Activated T-helper 1 cell treated with Interleukin-2 at 50 U/mL for 16 hours (primary cell): ENCODE measurements at regions not wholly inside any gene's neighbourhood (a gene's known extent, or its start where the extent isn't known, plus 50 kb on each side); places are given as distances from the start of the nearest gene placed in this dataset.

Experiments
- DNase-seq: peaks from one replicate; pipeline ENCODE4 v3.0.0-alpha.2; 2020; ENCODE audit warnings: low read depth

DNA sequence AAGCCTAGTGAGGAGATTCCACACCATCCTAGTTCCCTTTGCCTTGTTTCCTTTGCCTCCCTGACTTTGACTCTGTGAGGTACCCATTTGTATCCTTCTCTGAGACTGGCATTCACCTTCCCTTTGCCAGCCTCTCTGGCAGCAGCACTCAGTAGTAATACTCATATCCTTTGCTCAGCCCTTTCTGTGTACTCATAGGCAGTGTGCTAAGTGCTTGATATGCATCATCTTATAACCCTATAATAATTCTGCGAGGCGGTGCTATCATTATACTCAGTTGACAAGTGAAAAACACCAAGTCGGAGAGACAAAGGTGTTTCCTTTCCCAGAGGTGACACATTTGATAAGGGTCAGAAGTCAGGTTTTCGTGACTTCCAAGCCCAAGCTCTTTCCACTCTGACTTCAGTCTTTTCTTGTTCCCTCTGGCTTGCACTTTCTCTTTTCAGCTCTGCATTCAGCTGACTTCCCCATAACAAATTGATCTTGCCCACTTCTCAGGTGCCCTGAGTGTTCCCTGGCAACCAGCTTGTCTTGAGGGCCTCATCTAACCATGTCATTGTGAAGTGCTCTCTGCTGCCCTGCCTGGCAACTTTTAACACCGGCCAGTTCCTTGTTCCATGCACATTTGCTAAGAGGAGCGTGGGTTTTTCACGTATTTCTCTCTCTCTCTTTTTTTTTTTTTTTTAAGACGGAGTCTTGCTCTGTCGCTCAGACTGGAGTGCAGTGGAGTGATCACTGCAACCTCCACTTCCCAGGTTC lies 94.5 kb upstream of the UPP2 start:
- DNase-seq: no peak

DNA sequence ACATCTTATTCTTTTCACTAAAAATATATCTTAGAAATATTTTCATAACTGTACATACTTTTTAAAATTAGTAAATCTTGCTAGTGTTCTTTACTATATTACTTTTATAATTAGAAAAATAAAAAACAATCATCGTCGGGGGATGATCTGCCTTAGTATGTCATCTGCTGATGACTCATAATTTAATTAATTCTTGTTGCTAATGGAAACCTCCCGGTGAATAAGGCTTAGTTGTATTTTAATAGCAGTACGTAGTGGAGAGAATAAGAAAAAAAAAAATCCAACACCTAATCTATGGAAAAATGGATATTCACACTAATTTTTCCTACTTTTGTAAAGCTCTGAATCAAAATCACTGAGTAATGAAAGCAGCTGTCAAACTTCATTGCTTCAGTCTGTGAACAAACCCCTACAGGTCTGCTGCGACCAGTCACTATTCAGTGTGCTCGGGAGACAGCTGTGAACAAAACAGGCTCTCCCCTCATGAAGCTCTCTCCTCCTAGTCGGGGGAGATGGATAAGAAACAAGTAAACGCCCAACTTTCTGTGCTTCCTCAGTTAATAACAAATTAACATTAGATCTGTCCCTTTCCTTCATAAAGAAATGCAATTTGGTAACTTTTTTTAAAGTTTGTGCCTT lies 97.4 kb upstream of the UPP2 start:
- no peak for DNase-seq

DNA sequence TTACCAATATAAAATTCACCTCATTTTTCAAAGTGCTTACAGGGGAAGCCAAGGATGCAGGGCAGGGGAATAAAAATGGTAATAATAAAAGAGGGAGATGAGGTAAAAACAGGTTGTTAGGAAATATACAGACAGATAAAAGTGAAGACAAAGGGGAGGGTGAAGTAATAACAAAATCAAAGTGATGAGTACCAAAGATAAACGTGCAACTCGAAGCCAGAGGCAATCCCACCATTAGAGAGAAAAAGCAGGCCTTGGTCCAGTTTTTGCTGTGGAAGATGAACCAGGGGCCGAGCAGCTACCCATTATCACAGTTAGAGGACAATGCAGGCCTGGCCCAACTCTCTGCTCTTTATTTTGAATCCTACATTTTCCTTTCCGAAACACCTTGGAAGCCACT lies 99.6 kb upstream of the UPP2 start:
- no peak for DNase-seq

DNA sequence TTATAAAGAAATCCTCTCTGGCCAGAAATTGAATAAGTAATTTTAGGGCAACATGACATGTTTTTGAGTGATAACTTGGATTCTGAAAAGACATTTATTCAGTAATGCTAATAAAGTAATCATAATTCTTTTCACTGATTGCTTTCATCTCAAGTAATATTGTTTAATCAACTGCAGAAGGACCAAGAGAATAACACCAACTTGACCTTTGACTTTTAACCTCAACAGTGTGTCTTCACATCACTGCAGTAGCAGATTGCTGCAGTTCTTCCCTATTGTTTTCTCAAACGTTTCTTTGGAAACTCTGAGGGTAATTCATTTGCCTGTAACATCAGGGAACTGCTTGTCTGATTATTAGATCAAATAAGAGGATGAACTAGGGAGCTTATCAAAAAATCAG lies 104.9 kb upstream of the UPP2 start:
- DNase-seq: no peak

DNA sequence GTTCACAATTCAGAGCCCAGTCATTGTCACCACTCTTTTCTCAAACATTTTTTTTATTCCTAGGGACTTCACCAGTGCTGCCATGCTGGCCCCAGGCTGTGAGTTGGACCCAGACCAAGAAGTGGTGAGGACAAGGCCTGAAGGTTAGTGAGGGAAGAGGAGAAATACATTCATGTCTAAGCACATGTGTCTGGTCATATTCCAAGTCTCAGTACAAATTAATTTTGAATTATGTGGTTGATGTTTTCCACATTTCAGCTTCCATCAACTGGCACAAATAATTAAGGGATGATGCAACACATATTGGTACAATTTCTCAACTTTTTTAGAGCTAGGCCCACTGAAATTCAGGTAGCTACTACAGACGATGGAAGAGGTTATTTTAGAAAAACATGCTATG lies 106.6 kb upstream of the UPP2 start:
- no peak for DNase-seq

DNA sequence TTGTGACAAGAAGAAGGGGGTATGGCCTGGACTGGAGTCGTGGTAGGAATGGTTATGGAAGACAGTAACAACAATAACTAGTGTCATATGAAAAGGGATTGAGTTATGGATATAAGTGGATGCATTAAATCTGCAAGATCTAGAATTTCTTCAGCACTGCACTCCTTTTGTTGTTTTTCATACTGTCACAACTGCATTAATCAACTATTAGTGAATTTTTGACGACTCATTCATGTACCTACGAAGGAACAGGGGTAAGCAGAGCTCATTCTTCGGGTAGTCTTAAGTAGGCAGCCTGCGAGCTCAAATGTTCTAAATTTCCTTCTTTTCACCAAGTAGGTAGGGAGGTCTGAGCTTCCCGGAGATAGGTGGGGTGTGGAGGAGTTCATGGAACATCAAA lies 109.7 kb upstream of the UPP2 start:
- no peak for DNase-seq

DNA sequence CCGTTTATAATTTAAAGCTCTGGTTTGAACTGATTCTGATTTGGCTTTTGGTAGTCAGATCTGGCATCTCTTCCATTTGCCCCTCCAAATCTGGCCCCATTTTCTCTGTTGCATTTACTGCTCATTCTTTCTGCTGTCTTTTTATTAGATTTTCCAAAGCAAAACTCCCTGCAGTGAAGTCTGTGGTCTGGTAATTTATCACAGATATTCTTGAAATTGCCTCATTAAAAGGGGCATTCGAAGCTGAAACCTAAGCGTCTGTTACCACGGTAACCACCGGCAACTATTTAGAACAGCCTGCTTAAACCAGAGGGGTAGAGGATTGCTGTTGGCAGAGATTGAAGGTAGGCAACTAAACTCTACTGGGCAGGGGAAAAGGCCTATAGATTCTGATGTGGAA lies 111.5 kb upstream of the UPP2 start:
- no peak for DNase-seq

DNA sequence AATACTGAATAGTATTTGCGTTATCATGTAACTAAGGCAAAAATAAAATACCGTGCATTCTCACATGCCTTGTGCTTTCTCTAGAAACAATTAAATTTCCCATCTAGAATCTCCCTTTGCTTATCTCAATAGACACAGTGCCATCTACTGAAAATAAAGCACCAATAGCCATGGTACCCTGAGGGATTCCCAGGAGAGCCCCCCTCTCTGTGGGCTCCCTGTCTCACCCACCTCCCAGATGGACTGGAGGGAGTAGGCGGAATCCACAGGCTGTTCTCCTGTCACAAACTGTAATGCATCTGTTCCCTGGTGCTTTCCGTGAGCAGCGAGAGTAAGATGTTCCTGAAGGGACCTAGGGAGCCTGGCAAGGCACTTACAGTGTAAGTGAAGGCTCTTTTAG lies 112.4 kb upstream of the UPP2 start:
- no peak for DNase-seq

DNA sequence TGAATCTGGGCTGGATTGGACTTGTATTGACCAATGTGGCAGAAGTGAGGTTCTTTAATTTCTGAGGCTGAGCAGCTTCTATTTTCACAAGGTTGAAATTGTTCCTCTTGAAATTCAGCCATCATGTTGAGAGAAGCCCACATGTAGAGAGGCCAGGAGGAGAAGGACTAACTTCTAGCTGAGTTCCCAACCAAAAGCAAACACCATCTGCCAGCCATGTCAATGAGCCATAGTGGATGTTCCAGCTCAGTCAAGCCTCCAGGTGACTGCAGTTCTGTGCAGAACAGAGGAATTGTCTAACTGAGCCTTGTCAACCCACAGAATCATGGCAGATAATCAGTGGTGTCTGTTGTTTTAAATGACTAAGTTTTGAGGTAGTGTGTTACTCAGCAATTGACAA lies 110.6 kb upstream of the ACVR1 start:
- no peak for DNase-seq

DNA sequence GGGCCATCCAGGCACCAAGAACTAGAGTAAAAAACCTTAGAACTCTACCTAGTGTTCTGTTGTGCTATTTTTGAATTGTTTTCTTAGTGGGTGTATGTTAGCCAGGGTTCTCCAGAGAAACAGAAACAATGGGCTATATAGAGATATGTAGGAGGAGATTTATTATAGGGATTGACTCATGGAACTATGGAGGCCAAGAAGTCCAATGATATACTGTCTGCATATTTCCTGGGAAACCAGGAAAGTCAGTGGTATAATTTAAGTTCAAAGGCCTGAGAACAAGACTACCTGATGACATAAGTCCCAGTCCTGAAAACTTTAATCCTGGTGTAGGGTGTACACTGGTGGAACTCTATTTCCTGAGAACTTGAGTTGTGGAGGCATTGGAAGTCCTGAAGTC lies 108.7 kb upstream of the ACVR1 start:
- DNase-seq: no peak

DNA sequence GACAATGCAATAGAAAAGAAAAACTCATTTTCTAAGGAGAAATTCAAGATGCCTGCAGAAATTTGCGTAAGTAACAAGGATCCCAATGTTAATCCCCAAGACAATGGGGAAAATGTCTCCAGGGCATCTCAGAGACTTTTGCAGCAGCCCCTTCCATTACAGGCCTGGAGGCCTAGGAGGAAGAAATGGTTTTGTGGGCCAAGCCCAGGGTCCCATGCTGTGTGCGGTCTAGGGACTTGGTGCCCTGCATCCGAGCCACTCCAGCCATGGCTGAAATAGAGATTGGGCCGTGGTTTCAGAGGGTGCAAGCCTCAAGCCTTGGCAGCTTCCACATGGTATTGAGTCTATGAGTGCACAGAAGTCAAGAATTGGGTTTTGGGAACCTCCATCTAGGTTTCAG lies 103.9 kb upstream of the ACVR1 start:
- DNase-seq: no peak

DNA sequence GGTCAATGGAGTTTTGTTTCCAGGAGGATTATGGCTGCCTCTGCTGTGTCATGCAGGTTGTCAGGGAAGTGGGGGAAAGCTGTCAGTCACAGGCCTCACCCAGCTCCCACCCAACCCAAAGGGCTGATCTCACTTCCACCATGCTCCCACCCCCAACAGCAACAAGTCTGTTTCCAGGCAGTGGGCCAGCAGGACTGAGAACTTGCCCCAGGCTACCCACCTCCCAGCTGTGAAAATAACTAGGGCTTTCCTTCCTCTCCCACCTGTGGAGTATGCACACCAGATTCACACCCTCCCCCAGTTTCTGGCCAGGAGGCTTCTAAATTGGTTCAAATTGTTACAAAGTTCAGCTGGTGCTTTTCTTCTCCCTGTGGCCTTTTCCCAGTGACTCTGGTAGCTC lies 95.6 kb upstream of the ACVR1 start:
- no peak for DNase-seq

DNA sequence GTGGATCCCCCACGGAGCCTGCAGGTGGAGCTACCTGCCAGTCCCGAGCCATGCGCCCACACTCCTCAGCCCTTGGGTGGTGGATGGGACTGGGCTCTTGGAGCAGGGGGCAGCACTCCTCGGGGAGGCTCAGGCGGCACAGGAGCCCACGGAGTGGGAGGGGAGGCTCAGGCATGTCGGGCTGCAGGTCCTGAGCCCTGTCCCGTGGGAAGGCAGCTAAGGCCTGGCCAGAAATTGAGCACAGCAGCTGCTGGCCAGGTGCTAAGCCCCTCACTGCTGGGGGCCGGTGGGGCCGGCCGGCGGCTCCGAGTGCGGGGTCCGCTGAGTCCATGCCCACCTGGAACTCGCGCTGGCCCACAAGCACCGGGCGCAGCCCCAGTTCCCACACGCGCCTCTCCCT lies 91.7 kb upstream of the ACVR1 start:
- no peak for DNase-seq

DNA sequence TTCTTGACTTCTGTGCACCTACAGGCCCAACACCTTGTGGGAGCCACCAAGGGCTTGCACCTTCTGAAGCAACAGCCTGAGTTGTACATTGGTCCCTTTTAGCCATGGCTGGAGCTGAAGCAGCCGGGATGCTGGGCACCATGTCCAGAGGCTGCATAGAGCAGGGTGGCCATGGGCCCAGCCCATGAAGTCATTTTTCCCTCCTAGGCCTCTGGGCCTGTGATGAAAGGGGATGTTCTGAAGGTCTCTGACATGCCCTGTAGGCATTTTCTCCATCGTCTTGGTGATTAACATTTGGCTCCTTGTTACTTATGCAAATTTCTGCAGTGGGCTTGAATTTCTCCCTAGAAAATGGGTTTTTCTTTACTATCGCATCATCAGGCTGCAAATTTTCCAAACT lies 83.1 kb upstream of the ACVR1 start:
- DNase-seq: no peak

DNA sequence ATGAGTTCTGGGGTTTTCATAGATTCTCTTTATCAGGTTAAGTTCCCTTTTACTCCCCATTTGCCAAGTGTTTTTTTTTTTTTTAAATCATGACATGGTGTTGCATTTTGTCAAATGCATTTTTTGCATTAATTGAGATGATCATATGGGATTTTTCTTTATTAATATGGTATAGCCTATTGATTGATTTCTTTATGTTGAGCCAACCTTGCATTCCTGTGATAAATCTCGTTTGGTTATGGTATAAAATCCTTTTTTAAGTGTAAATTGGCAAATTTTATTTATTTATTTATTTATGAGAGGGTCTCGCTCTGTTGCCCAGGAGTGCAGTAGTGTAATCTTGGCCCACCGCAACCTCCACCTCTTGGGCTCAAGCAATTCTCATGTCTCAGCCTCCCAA lies 81.5 kb upstream of the ACVR1 start:
- no peak for DNase-seq

DNA sequence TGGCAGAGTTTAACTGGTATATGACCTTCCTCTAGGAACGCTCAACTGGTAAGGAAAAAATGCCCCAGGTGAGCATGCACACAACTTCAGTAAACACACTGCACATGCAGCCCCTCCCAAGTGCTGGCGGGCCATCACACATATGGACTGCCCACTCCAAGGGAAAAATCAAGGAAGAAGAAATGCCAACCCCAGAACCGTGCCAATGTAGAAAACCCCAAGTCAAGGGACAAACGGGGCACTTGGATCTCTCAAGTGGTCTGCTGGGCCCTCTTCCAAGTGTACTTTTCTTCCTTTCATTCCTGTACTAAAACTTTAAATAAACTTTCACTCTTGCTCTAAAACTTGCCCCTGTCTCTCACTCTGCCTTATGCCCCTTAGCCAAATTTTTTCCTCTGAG lies 76.4 kb upstream of the ACVR1 start:
- DNase-seq: no peak

DNA sequence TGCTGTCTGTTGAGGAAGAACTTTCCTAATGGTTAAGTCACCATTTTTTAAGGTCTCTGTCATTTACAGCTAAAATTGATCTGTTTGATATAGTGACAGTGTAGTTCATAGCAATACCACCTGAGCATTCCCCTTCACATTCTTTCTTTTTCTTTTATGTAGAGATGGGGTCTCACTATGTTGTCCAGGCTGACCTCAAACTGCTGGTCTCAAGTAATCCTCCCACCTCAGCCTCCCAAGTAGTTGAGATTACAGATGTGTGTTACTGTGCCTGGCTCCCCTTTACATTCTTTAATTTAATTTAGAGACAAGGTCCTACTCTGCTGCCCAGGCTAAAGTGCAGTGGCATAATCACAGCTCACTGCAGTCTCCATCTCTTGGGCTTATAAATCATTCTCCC lies 72.7 kb upstream of the ACVR1 start:
- DNase-seq: no peak

DNA sequence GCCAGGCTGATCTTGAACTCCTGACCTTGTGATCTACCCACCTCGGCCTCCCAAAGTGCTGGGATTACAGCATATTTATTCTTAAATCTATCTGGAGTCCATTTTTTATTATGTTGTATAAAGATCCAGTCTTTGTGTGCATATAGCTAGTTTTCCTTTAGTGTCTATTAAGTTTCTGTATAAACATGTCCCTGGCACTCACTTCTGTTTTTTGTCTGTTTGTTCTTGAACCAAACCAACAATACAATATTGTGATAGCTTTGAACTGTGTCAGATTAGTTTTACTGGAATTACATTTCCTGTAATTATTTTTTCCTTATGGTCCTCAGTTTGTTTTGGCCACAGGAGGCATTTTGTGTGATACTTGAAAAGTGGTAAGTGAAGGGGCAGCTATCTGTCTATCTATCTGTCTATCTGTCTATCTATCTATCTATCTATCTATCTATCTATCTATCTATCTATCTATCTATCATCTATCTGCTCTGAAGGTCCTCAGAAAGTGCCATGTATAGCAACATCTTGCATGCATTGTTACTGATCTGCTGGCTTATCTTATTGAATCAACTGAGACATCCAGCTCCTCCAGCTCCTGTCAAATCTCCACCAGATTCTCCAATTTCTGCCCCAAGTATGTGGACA lies 70.9 kb upstream of the ACVR1 start:
- no peak for DNase-seq

DNA sequence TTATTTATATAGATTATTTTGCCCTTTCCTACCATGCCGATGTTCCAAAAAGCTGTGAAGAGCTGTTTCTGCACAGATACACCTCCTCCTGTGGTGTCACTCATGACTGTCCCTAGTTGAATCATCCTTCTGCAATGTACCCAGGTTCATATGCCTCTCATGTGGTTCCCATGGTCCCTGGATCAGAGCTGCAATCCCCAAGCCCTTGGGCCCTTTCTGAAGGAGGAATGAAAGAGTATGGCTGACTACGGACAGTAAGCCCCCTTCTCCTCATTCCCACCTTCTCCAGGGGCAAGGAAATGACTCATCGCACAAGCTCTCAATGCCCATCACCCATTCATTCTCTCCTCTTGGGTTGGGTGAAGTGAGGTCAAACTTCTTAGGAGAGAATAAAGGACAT lies 63.9 kb upstream of the ACVR1 start:
- no peak for DNase-seq

DNA sequence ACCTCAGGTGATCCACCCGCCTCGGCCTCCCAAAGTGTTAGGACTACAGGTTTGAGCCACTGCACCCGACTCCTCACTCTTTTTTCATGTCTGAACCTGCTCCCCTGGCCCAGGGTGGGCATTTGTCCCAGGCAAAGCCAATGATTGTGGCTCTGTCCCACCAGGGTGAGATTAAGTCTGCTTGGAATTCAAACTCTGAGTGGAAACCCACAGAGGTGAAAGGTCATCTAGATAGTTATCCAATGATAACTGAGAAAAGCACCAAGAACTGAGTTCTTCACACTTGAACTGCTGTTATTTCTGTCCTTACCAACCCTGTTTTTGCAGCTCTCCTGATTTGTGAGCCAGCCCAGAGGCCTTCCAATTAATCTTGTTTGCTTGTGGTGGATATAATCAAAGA lies 62.4 kb upstream of the ACVR1 start:
- no peak for DNase-seq

DNA sequence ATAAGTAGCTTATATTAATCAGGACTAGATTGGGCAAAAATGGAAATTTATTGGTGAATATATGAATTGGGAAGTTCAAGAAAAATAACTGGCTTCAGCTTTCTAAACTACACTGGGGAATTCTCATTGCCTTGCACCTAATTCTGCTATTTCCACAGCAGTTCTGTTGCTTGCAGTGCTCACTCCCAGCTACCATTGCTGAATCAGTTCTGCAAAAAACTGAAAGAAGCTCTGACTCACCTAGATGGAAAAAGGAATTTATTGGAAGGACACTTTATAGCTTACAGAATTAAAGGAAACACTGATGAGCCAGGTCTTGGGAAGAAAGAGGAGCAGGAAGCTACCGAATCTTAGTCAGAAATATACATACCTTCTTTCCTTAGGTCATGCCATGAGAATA lies 60.3 kb upstream of the ACVR1 start:
- no peak for DNase-seq

DNA sequence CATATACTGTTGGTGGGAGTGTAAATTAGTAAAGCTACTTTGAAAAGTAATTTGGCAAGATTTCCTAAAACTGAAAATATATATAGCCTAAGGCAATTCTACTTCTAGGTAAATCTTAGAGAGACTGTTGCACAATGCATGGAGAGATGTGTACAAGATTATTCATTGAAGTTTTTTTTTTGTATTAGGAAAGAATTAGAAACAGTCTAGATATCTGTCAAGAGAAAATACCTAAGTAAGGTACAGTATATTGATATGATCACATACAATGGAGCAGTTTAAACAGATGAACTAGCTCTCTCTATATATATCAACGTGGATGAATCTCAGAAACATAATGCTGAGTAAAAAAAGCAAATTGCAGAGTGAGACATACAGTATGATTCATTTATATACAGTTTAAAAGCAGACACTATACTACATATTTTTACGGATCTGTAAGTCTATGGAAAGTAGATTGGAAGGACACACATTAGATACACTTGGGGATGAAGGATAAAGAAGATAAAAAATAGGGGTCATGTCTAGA lies 59.3 kb upstream of the ACVR1 start:
- DNase-seq: no peak

DNA sequence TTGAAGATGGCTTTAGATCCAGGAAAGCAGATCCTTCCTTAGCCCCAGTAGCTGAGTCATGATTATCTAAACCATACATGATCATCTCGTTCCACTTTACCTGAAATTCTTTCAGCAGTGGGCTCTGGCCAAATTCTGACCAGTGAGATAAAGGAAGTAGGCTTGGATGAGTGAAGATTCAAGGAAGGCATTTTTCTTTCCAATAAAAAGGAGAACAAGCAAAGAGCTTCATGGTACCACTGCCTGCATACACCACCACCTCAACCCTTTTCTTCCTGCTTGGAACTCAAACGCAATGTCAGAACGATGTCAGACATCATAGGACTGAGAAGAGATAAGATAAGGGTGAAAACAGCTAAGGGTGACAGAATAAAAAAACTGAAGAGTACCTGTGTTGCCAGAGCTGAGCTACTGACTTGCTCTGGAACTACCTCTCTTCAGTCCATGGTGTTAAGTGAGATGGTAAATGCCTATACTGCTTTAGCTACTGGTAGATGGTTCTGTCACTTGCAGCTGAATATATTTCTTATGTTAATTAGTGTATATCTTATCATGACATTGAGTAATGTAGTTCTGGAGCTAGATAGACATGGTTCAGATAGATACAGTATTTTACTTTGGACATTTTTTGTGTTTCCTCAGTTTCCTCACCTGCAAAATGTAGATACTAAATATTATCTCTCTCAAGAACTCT lies 58.7 kb upstream of the ACVR1 start:
- DNase-seq: no peak
